Skin epidermis (tissue), 12 donors: ENCODE measurements at regions not wholly inside any gene's neighbourhood (a gene's known extent, or its start where the extent isn't known, plus 50 kb on each side); places are given as distances from the start of the nearest gene placed in this dataset.
"Not testable (repeated sequence)": the region's sequence is repeated elsewhere in the genome, so short reads cannot be mapped to it uniquely, and the experiment has no call there.

Experiments
- H3K27ac ChIP-seq, 21 experiments: fragments of 200-600 bp; sonication (generic) in 11 of 21; one replicate each; pipeline ENCODE4 v1.5.0; 2020; ENCODE audit warnings: mild to moderate bottlenecking in 3 of 21, inconsistent platforms in 2 of 21, moderate library complexity in 2 of 21
- H3K4me3 ChIP-seq, 7 experiments: fragments of 200-600 bp; sonication (generic) in 2 of 7; one replicate each; pipeline ENCODE4 v1.5.0; 2020; ENCODE audit warnings: inconsistent platforms in 2 of 7, mild to moderate bottlenecking in 2 of 7, moderate library complexity in 1 of 7

DNA sequence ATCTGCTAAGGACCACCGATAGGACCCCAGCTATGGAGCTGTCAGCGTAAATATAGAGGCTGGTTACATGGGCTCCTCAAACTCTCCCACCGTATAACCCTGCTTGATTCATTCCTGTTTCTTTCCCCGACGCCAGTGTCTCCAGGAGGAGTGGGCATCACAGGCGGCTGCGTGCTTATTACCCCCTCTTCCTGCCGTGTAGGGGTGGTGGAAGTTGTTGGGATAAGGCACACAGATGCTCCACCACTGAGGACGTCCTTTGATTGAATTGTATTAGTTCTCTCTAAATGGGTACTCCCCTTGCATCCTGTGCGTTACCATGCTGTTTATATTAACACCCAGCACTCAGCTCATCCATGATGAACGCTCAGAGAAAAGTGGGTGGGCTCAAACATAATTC lies 104.6 kb downstream of the ZBTB18 start:
- Histone ChIP-seq H3K27ac (no peak overlapping the region), H3K4me3 (no peak overlapping the region)

DNA sequence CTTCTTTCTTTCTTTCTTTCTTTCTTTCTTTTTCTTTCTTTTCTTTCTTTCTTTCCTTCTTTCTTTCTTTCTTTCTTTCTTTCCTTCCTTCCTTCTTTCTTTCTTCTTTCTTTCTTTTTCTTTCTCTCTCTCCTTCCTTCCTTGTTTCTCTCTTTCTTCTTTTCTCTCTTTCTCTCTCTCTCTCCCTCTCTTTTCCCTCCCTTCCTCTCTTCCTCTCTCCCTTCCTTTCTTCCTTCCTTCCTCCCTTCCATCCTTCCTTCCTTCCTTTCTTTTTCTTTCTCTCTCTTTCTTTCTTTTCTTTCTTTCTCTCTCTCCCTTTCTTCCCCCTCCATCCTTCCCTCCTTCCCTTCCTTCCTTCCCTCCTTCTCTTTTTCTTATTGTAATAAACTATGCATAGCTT lies 105.5 kb downstream of the ZBTB18 start:
- not testable (repeated sequence) for H3K4me3 ChIP-seq, H3K27ac ChIP-seq

DNA sequence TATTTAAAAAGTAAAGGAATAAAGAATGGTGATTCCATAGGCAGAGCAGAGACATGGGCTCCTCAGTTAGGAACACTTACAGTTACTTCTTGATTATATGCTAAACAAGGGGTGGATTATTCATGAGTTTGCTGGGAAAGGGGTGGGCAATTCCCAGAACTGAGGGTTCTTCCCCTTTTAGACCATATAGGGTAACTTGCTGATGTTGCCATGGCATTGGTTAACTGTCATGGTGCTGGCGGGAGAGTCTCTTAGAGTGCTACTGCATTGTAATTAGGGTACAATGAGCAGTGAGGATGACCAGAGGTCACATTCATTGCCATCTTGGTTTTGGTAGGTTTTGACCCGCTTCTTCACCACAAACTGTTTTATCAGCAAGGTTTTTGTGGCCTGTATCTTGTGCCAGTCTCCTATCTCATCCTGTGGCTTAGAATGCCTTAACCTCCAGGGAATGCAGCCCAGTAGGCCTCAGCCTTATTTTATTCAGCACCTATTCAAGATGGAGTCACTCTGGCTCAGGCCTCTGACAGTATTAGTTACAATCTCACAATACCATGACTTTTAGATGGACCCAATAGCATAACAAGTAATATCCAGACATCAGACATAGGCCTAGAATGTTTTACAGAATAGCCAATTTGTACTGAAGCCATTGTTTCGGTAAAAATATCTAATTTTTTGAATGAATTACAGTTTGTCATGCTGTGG lies 106.8 kb downstream of the ZBTB18 start:
- H3K4me3 ChIP-seq = no peak overlapping the region
- H3K27ac ChIP-seq = no peak overlapping the region

DNA sequence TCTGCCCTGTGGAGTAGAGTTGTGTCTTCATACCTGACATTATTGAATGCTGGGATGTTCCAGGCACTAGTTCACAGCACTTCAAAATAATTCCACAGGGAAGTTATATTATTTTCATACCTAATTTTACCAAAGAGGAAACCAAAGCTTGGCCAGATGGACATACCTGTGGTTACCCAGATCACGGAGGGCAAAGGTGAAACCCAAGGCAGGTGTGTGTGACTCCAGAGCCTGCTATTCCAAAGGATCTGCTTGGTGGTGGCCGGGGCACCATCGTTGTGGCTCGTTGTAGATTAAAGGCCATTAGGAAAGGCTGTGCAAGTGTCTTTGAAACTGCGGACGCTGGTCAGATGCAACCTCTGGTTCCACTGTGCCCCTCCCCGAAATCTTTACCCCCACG lies 108.6 kb downstream of the ZBTB18 start:
- Histone ChIP-seq H3K4me3 (no peak overlapping the region), H3K27ac (no peak overlapping the region)

DNA sequence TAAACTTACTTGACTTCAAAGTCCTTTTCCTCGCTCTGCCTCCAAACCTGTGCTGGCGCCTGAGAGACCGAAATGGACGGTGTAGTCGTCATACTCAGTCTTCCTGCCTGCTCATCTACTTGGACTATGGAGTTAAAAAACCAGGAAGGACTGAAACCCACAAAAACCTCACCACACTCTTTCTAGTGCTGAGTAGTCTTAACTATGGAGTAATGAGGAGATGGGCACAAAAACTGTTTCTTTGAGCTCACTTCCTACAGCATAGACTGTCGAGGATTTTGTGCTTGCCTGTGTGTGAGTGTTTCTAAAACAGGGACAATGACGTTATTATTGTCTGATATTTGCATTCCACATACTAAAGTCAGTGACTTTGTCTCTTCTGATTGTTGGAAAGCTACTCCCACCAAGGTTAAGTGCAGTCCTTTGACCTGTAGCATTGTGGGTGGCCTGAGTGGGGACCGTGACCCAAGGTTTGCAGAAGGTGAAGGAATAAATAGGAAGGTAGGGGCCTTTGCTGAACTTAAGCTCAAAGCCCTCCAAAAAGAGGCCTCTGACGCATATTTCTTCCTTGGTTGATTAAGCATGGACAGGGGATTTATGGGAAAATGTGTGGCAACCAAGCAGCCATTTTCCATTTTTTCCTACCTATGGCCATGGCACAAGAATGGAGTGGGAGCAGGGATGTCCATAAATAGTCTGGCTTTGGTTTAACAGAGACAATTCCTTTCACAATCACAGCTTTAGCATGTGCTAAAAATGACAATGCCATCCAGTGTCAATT lies 109.6 kb downstream of the ZBTB18 start:
- Histone ChIP-seq H3K27ac (no peak overlapping the region), H3K4me3 (no peak overlapping the region)

DNA sequence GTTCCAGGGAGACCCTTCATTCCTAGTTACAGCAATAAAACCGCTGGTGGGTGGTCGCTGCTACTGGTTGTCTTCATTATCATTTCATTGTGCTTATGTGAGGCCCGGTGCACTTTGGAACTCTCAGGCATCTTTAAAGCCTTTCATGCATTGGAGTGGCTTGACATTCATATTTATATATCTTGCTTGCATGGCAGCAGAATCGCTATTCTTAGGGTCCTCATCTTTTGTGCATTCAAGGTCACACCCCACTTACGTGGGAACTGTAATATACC lies 110.1 kb downstream of the ZBTB18 start:
- H3K4me3 ChIP-seq = no peak overlapping the region
- H3K27ac ChIP-seq = no peak overlapping the region

DNA sequence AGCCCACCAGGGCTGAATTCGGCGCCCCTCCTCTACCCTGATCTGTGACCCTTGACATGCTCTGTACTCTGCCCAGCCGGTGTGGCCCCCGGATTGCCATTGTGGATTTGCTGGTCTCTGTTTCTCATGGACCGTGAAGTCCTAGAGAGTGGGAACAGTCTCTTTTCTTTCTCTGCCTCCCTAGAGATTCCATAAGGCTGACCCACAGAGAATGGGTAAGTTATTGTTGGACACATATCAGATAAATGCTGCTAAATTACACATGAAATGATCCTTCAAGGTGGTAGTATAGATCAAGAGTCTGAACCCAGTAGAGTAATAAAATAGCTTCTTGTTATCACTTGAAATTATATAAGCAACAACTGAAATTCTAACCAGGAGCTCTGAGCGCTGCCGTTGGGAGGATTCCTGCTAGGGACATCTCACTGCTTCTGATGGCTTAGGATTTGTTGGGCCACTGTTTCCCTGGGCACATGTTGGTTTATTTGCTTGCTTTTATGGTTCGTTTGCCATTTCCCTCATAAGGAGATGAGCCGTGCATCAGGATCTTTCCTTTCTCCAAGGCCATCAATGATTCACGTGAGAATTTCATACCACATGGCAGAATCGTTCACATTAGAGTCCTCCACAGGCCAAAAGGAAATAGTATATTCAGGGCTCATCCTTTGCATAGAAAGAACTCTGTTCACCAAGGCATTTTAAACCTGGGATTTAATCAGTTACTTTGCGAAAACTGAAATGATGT lies 111.9 kb downstream of the ZBTB18 start:
- H3K4me3 ChIP-seq = no peak overlapping the region
- peak overlapping the region in 2 of 21 experiments; percentile 48 to 56 for H3K27ac ChIP-seq

DNA sequence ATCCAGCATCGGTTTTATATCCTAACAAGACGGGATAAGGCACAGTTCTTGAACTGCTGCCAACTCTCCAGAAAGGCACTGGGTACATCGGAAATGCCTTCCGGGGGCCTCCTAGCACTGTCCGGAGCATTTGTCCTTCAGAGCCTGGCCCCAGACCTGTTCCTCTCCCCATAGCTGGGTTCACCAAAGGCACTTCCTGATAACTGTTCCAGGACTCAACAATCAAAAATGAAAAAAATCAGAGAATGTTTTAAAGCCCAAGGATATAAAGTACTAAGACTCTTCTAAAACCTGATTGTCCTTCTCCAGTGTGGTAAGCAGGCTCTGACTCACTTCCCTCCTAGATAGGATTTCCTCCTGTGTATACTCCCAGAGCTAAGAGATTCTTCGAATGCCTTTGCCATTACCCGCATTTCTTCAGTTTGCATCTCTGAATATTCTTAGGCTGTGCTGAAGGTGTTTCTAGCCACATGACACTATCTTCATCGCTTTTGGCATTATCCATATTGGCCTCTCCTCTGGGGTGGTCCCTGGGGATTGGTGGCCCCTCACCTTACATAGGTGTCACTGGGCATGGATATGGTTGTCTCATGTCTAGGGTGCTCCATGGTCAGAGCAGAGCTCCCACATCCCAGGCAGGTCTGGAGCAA lies 112.9 kb downstream of the ZBTB18 start:
- no peak overlapping the region for H3K4me3 ChIP-seq
- H3K27ac ChIP-seq = peak overlapping the region in 3 of 21 experiments; percentile 19 to 48 (median 45)

DNA sequence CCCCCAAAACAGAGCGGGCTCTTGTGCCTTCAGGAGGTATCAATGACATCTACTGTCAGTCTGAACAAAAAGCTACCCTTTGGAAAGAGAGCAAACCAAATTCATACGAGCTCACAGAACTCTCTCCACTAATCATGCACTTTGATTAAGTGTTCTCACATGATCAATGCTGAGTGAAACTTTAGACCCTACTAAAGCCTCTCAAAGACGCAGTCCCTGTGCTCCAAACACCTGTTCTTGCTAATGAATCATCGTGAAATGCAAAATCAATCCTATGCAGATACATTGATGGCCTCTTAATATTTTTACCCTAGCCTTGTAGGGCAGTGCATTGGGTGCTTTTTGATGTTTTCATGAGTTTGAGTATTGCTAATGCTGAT lies 113.4 kb downstream of the ZBTB18 start:
- H3K27ac ChIP-seq = peak overlapping the region in 3 of 21 experiments; percentile 19 to 48 (median 45)
- H3K4me3 ChIP-seq = no peak overlapping the region

DNA sequence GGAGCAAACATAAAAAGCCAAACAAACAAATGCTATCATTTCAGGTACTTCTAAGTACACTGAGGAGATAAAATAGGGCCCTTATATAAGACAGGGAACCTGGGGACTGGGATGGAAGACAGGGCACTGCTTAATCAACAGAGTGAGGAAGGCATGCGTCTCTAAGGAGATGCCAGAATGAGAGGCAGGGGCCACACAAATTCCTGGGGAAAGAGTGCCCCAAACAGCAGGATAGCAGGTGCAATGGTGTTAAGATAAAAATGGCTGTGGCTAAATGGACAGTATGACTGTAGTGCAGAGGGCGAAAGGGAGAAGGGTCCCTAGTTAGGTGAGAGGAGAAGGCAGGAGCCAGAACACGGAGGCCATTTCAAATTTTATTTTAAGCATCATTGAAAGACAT lies 113.9 kb downstream of the ZBTB18 start:
- no peak overlapping the region for H3K27ac ChIP-seq

DNA sequence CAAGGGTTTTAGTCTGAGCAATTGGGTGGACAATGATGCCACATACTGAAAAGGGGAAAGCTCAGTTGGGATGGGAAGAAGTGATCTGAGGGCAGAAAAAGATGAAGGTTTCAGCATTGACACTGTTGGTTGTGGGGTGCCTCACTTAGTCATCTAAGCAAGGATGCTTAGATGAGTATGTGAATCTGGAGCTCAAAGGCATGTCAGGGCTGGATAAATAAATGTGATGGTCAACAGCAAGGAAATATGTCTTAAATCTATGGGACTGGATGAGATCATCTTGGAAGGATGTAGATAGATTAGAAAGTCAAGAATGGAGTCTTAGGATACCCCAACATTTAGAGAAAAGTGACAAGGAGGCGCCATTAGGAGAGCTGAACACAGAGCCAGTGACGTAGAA lies 114.6 kb downstream of the ZBTB18 start:
- no peak overlapping the region for H3K4me3 ChIP-seq
- H3K27ac ChIP-seq = no peak overlapping the region

More for the DNA sequence above, 113.9 kb downstream of the ZBTB18 start:
- H3K4me3 ChIP-seq = no peak overlapping the region

DNA sequence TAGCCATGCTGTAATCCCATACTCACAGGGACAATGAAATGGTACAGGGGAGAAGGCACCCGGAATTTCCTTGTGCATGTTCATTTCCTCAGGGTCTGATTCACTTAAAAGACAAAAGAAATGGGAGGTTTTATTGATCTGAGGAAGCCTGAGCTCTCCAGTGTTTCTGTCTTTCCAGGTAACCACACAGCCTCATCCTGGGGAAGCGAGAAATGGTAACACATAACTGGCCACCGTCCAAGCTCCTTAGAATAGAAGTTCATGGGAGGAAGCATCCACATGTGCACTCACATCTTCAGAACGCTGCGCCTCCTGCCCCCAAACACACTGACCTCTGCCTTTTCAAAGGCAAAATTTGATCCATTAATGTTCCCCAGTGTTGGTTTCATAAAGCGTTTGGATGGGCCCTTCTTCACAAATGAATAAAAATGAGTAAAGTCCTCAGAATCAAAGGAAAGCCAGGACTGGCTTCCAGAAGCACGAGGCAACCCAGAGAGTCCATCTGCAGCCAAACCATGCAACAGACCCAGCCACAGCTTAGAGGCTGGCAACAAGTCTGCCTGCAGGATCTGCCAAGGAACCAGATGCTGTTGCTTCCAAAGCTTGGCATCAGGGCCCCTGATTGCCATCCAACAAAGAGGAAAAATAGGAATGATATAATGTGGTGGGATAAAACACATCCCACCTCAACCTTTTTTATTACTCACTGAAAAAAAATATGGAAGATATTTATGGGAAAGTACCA lies 120.3 kb downstream of the ZBTB18 start:
- Histone ChIP-seq H3K27ac (peak overlapping the region in 1 of 21 experiments; percentile 17), H3K4me3 (no peak overlapping the region)

DNA sequence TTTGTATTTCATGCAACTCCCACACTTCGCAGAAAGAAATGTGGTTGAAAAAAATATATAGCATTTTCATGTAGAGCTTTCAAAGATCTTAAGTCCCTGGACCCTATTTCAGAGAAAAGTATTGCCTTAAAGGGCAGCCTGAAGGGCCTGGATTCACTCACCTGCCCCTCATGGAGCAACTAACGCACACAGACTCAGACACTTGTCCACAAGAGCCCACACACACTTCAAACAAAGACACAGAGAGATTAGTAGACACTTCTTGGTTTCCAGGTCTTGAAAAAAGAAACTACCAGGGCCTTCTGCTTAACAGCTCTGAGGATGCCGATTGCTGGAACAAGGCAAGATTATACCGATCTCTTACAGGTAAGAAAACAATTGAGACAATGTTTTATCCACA lies 122.2 kb downstream of the ZBTB18 start:
- H3K27ac ChIP-seq = no peak overlapping the region

DNA sequence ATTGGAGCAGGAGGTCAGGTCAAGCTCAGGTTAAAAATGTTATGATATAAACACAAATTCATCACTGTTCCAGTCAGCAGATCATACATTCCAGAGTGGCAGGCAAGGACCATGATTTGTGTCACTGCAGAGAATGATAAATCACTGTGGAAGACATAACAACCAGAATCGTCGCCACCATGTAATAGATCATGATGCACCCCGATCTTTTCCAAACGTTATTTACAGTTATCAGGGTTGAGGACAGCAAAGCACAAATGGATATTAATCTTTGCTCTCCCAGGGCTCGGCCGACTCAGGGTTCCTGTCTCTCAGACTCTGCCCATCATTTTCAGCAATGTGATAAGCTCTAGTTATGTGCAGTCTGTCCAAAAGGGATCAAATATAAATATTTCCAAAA lies 122.7 kb downstream of the ZBTB18 start:
- Histone ChIP-seq H3K4me3 (no peak overlapping the region), H3K27ac (no peak overlapping the region)

More for the DNA sequence above, 122.2 kb downstream of the ZBTB18 start:
- no peak overlapping the region for H3K4me3 ChIP-seq

DNA sequence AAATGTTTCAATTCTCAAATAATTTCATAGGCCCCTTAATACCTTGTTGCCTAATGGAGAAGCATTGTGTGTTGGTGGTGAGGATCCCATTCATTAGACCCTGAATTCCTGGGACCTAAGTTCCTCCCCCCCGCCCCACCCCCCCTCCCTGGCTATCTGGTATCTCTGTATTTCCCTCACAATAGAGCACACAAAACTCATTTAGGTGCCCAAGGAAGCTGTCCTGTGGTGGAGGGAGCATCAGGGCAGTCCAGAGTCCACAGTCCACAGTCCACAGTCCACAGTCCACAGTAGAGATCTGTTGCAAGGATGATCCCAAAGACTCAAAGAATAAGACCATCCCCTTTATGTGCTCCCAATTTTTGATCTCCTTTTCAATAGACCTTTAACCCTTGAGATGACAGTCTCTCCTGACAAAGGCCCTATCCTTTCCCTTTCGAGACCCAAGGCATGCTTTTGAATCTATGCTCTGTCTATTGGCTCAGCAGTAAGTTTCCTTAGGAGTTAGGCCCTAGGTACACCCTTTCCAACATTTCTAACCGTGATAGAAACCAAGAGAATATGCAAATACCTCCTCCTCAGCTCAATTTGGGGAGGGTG lies 123.9 kb downstream of the ZBTB18 start:
- Histone ChIP-seq H3K4me3 (no peak overlapping the region), H3K27ac (no peak overlapping the region)

DNA sequence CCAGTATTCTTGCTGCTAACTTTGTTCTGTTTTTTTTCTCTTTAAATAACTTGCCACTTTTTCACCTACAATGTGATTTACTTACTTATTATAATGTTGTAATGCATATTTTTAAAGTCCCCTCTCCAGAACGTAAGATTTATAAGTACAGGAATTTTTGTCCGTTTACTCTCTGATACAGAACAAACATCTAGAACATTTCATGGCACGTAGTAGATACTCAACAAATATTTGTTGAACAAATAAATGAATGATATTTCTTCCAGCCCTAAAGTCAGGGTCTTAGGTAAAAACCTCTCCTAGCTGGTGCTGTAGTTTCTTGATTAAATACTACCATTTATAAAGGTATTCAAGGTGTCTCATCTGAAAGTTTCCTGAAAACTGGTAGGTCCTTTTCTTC lies 125.1 kb downstream of the ZBTB18 start:
- no peak overlapping the region for H3K4me3 ChIP-seq
- no peak overlapping the region for H3K27ac ChIP-seq

DNA sequence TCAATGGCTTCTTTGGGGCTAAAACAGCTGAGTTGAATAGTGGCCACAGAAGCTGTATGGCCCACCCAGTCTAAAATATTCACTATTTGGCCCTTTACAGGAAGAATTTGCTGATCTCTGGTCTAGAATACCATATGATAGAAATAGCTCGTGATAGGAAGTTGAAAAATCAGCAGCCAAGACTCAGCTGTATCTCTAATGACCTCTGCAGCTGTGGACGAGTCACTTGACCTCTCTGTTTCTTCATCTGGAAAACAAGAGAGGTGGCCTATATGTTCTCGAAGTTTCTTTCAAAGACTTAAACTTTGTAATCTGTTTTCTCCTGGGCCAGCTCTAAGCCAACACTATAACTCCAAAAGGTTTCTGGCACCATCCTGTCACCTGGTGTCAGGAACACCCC lies 129.2 kb downstream of the ZBTB18 start:
- H3K4me3 ChIP-seq = no peak overlapping the region
- H3K27ac ChIP-seq = no peak overlapping the region

DNA sequence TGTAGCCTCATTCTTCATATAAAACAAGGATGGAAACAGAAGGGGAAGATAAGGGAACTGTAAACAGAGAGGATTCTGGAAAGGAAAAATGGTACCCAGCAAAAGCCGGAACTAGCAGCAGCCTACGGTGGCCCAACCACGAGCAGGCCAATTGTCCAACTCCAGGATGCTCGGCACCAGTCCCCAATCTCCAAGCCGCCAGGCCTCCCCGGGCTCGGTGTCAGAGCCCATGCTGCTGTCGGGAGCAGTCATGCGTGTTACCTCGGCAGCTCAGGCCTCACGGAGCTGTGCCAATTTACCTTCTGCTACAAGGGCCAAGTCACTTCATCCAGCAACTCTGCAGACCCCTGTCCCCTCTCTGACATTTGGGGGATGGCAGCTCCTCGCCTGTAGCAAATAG lies 130.8 kb downstream of the ZBTB18 start:
- H3K27ac ChIP-seq = no peak overlapping the region
- no peak overlapping the region for H3K4me3 ChIP-seq

DNA sequence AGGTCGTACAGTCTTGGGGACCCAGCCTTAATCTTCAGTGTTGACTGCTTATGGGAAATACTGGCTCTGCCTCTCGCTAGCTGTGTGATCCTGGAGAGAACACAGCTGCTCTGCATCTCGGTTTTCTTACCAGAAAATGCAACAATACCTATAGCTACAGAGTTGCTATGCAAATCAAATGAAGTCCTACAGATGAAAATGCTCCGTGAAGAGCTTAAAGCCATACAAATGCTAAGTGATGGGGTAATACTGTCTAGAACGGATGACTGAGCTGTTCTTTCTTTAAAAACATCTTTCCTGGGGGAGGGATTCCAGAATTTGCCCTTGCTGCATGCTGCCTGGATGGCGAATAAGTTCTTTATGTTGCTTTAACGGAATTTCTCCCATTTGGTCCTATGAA lies 132.0 kb downstream of the ZBTB18 start:
- H3K27ac ChIP-seq = no peak overlapping the region

More for the DNA sequence above, 132.0 kb downstream of the ZBTB18 start:
- no peak overlapping the region for H3K4me3 ChIP-seq
